Activated CD8-positive, alpha-beta memory T cell treated with anti-CD3 and anti-CD28 coated beads for 4 hours (primary cell): ENCODE measurements at regions not wholly inside any gene's neighbourhood (a gene's known extent, or its start where the extent isn't known, plus 50 kb on each side); places are given as distances from the start of the nearest gene placed in this dataset.

Experiments used
- DNase-seq, 2 donors: peaks; one replicate each; pipeline ENCODE4 v3.0.0-alpha.2; 2020; ENCODE audit warnings: low read depth in 2 of 2

- DNase-seq, result no peak
Measured at GRCh38 chr16:88284626-88285513, 97.9 kb upstream of the ZNF469 start.

- no peak for DNase-seq
Measured at GRCh38 chr16:88285514-88285822, 97.3 kb upstream of the ZNF469 start.

- DNase-seq, result no peak
Measured at GRCh38 chr16:88286301-88286923, 96.3 kb upstream of the ZNF469 start.

- DNase-seq, result no peak
Measured at GRCh38 chr16:88287219-88287618, 95.5 kb upstream of the ZNF469 start.

DNA sequence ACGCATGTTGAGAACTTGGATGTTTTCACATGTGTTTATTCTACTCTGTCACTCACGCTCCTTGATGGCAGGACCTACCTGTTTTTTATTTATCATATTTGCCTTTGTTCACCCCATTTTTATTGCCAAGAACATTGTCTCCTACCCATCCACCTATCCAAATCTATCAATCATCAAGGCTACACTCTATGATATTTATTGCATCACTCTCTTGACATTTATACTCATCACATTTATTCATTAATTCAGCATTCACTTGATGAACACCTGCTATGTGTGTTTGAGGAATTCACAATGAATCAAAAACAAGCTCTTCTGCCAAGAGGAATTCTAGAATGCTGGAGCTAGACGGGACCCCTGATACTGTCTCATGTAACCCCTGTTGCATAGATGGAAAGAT is 94.5 kb upstream of the ZNF469 start:
- DNase-seq, result no peak

GRCh38 chr16:88289001-88289400 is 93.8 kb upstream of the ZNF469 start:
- no peak for DNase-seq

GRCh38 chr16:88289561-88289960 is 93.2 kb upstream of the ZNF469 start:
- DNase-seq, result no peak

GRCh38 chr16:88289968-88290401 is 92.8 kb upstream of the ZNF469 start:
- DNase-seq, result no peak

GRCh38 chr16:88290850-88291830 is 91.6 kb upstream of the ZNF469 start:
- no peak for DNase-seq

GRCh38 chr16:88292007-88292970 is 90.5 kb upstream of the ZNF469 start:
- no peak for DNase-seq

GRCh38 chr16:88293097-88293496 is 89.7 kb upstream of the ZNF469 start:
- DNase-seq, result no peak

GRCh38 chr16:88295671-88296436 is 86.9 kb upstream of the ZNF469 start:
- no peak for DNase-seq

DNA sequence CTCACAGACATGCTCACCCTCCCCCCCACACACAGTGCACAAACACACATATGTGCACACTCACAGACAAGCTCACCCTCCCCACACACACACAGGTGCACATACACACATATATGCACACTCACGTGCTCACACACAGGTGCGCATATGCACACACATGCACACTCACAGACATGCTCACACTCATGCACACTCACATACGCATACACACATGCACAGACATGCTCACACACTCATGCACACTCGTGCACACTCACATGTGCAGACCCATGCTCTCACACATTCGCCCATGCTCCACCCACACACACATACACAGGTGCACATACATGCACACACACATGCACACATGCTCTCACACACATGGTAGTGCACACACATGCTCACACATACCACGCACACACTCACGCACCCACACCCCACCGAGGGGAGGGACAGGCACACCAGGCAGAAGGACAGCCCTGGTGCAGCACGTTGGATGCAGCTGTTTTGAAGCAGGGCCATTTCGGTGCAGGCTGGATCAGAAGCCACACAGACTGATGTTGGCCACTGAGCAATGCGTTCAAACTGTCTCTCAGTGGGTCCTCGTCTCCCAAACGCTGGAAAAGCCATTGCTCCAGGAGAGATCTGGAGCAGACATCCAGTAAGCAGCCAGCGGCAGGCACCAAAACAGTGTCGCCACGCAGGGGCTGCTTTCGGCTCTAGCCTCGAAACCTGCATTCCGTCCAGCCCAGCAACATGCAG is 86.2 kb upstream of the ZNF469 start:
- DNase-seq, result no peak

- DNase-seq, result no peak
Measured at GRCh38 chr16:88297178-88297720, 85.5 kb upstream of the ZNF469 start.

DNA sequence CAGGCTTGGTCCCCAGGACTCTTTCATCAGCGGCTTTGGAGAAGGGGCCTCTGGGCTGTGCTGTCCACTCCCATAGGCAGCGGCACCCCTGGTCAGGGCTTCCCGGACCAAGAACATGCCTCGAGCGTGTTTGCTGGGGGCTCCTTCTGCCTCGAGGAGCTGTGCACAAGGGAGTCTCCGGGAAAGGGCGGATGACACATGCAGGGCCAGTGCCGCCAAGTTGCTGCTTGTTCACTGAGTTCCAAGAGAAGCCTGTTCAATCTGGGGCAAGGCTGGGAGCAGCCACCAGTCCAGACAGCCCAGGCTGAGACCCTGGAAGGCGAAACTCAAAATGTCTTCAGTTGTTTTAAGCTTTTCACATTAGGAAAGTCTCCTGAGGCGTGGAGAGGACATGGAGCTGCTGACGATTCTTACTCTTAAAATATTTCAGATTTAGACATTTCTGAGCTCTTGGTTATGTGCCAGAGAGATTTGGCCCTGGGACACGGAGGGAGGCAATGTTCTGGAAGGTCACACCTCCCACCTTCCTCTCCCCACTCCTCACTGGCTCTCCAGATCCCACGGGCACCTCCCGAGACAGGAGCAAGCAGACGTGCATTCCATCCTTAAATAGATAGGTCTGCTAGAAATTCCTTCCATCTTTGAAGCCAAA is 84.5 kb upstream of the ZNF469 start:
- DNase-seq, result no peak

DNA sequence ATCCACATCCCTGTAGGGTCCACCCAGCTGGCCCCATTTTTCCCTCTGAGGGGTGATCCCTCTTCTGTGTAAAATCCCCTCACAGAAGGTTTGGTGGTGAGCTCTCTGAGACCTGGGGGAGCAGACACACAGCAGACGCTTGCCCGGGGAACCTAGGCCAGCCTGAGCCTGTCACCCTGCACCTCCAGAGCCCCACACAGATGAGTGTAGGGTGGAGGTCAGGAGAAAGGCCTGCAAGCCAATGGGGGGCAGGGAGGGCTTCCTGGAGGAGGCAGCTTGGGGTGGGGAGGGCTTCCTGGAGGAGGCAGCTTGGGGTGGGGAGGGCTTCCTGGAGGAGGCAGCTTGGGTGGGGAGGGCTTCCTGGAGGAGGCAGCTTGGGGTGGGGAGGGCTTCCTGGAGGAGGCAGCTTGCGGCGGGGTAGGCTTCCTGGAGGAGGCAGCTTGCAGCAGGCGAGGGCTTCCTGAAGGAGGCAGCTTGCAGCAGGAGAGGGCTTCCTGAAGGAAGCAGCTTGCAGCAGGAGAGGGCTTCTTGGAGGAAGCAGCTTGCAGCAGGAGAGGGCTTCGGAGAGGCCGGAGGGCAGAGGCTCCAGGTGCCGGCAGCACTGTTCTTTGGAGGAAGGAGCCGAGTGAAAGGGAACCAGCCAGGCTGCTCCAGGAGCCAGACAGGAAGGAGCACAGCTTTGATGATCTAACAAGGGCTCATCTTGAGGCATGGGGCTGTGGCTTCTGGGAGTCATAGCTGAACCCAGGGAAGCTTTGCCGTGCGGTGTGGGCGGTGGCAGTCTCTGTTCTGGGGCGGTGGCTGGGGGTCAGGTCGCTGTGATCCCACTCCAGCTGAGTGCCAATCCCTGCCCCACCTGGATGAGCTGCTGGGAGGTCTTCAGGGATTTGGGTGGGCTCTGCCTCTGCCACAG is 83.7 kb upstream of the ZNF469 start:
- no peak for DNase-seq

- DNase-seq, result no peak
Measured at GRCh38 chr16:88299751-88300462, 82.9 kb upstream of the ZNF469 start.
